ENCODE measurements at regions not wholly inside any gene's neighbourhood (a gene's known extent, or its start where the extent isn't known, plus 50 kb on each side); places are given as distances from the start of the nearest gene placed in this dataset.

DNA sequence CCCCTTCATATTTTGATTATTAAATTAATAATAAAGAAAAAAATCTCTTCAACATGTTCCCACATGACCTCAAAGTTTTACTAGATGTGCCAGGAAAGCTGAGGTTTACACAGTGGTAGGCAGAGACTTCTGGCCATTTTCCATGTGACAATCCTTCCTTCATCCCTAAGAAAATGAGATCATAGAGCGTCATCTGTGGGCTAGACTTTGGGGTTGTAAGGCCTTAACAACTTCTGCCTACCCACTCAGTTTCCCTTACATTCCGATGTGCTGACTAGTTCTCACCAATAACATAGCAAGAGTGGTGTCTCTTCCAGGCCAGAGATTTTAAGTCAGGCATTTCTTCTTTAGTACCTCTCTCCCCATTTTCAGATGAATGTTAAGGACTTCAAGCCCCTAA is 171.1 kb upstream of the PHF14 start:
- TF ChIP-seq, protein P1, sequence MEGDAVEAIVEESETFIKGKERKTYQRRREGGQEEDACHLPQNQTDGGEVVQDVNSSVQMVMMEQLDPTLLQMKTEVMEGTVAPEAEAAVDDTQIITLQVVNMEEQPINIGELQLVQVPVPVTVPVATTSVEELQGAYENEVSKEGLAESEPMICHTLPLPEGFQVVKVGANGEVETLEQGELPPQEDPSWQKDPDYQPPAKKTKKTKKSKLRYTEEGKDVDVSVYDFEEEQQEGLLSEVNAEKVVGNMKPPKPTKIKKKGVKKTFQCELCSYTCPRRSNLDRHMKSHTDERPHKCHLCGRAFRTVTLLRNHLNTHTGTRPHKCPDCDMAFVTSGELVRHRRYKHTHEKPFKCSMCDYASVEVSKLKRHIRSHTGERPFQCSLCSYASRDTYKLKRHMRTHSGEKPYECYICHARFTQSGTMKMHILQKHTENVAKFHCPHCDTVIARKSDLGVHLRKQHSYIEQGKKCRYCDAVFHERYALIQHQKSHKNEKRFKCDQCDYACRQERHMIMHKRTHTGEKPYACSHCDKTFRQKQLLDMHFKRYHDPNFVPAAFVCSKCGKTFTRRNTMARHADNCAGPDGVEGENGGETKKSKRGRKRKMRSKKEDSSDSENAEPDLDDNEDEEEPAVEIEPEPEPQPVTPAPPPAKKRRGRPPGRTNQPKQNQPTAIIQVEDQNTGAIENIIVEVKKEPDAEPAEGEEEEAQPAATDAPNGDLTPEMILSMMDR (IDR thresholded peaks at IDR 0.05), result no peak
- no peak for TF ChIP-seq POLR2A (IDR thresholded peaks at IDR 0.05)
- no peak for TF ChIP-seq EP300 (IDR thresholded peaks at IDR 0.05)

Measured in upper lobe of left lung (tissue), 4 donors.